HEK293 (cell line): ENCODE measurements at regions not wholly inside any gene's neighbourhood (a gene's known extent, or its start where the extent isn't known, plus 50 kb on each side); places are given as distances from the start of the nearest gene placed in this dataset.

Experiments used
- FEZF1 ChIP-seq: fragments of 450-650 bp; formaldehyde crosslinking; IDR thresholded peaks from 2 replicates; pipeline ENCODE4 v1.5.1; 2016; ENCODE audit warnings: missing biosample characterization, missing genetic modification characterization
- OSR2 ChIP-seq: fragments of 450-650 bp; formaldehyde crosslinking; IDR thresholded peaks from 2 replicates; pipeline ENCODE4 v1.5.1; 2016; ENCODE audit warnings: missing biosample characterization, missing genetic modification characterization
- PRDM1 ChIP-seq: fragments of 450-650 bp; formaldehyde crosslinking; IDR thresholded peaks from 2 replicates; pipeline ENCODE4; 2016; ENCODE audit warnings: missing biosample characterization, missing genetic modification characterization
- REST ChIP-seq: fragments of 450-650 bp; formaldehyde crosslinking; IDR thresholded peaks from 2 replicates; pipeline ENCODE4 v1.5.1; 2016; ENCODE audit warnings: missing biosample characterization, missing genetic modification characterization
- ZBTB1 ChIP-seq: fragments of 450-650 bp; formaldehyde crosslinking; IDR thresholded peaks from 2 replicates; pipeline ENCODE4 v1.5.1; 2016; ENCODE audit warnings: missing biosample characterization, missing genetic modification characterization
- ZNF174 ChIP-seq: fragments of 450-650 bp; formaldehyde crosslinking; IDR thresholded peaks from 2 replicates; pipeline ENCODE4 v1.5.0; 2017; ENCODE audit warnings: missing biosample characterization, mild to moderate bottlenecking, missing genetic modification characterization
- ZNF175 ChIP-seq: fragments of 450-650 bp; formaldehyde crosslinking; IDR thresholded peaks from 2 replicates; pipeline ENCODE4 v1.5.1; 2016; ENCODE audit warnings: missing biosample characterization, missing genetic modification characterization
- ZNF311 ChIP-seq: fragments of 450-650 bp; formaldehyde crosslinking; IDR thresholded peaks from 2 replicates; pipeline ENCODE4 v1.5.1; 2017; ENCODE audit warnings: missing biosample characterization, missing genetic modification characterization, borderline replicate concordance
- ZNF341 ChIP-seq: fragments of 450-650 bp; formaldehyde crosslinking; IDR thresholded peaks from 2 replicates; pipeline ENCODE4; 2016; ENCODE audit warnings: low read depth, missing biosample characterization, missing genetic modification characterization
- ZNF501 ChIP-seq: fragments of 450-650 bp; formaldehyde crosslinking; IDR thresholded peaks from 2 replicates; pipeline ENCODE4 v1.5.1; 2016; ENCODE audit warnings: missing biosample characterization, missing genetic modification characterization
- ZNF530 ChIP-seq: fragments of 450-650 bp; formaldehyde crosslinking; IDR thresholded peaks from 2 replicates; pipeline ENCODE4 v1.5.1; 2016; ENCODE audit warnings: low read depth, missing biosample characterization, missing genetic modification characterization
- ZNF549 ChIP-seq: fragments of 450-650 bp; IDR thresholded peaks from 2 replicates; pipeline ENCODE4 v1.5.1; 2018; ENCODE audit warnings: missing biosample characterization, missing genetic modification characterization, mild to moderate bottlenecking, inconsistent platforms, moderate library complexity
- ZNF561 ChIP-seq: fragments of 450-650 bp; IDR thresholded peaks from 2 replicates; pipeline ENCODE4 v1.5.1; 2018; ENCODE audit warnings: missing biosample characterization, missing genetic modification characterization, borderline replicate concordance
- ZNF571 ChIP-seq: fragments of 450-650 bp; formaldehyde crosslinking; IDR thresholded peaks from 2 replicates; pipeline ENCODE4 v1.5.0; 2017; ENCODE audit warnings: missing biosample characterization, missing genetic modification characterization
- ZNF585B ChIP-seq: fragments of 450-650 bp; formaldehyde crosslinking; IDR thresholded peaks from 2 replicates; pipeline ENCODE4 v1.5.1; 2016; ENCODE audit warnings: missing biosample characterization, missing genetic modification characterization
- ZNF600 ChIP-seq: fragments of 450-650 bp; formaldehyde crosslinking; IDR thresholded peaks from 2 replicates; pipeline ENCODE4 v1.5.1; 2016; ENCODE audit warnings: missing biosample characterization, missing genetic modification characterization
- ZNF660 ChIP-seq: fragments of 450-650 bp; IDR thresholded peaks from 2 replicates; pipeline ENCODE4 v1.5.1; 2018; ENCODE audit warnings: missing biosample characterization, mild to moderate bottlenecking, missing genetic modification characterization
- ZNF791 ChIP-seq: fragments of 450-650 bp; formaldehyde crosslinking; IDR thresholded peaks from 2 replicates; pipeline ENCODE4 v1.5.1; 2016; ENCODE audit warnings: missing biosample characterization, missing genetic modification characterization
- ZSCAN30 ChIP-seq: fragments of 450-650 bp; IDR thresholded peaks from 2 replicates; pipeline ENCODE4 v1.5.1; 2018; ENCODE audit warnings: missing biosample characterization, mild to moderate bottlenecking, missing genetic modification characterization, moderate library complexity
- ZXDB ChIP-seq: fragments of 450-650 bp; formaldehyde crosslinking; IDR thresholded peaks from 2 replicates; pipeline ENCODE4 v1.5.1; 2016; ENCODE audit warnings: missing biosample characterization, missing genetic modification characterization
- TF ChIP-seq, protein P1 (sequence below): fragments of 450-650 bp; IDR thresholded peaks from 2 replicates; pipeline ENCODE4 v1.5.1; 2018; ENCODE audit warnings: missing biosample characterization, missing genetic modification characterization
- TF ChIP-seq, protein P2 (sequence below): fragments of 450-650 bp; formaldehyde crosslinking; IDR thresholded peaks from 2 replicates; pipeline ENCODE4 v1.5.1; 2016; ENCODE audit warnings: missing biosample characterization, missing genetic modification characterization
- TF ChIP-seq, protein P3 (sequence below): fragments of 450-650 bp; formaldehyde crosslinking; IDR thresholded peaks from 2 replicates; pipeline ENCODE4 v1.5.1; 2016; ENCODE audit warnings: missing biosample characterization, missing genetic modification characterization
- TF ChIP-seq, protein P4 (sequence below): fragments of 450-650 bp; formaldehyde crosslinking; IDR thresholded peaks from 2 replicates; pipeline ENCODE4 v1.5.1; 2017; ENCODE audit warnings: missing biosample characterization, missing genetic modification characterization
- TF ChIP-seq, protein P5 (sequence below): fragments of 450-650 bp; formaldehyde crosslinking; IDR thresholded peaks from 2 replicates; pipeline ENCODE4 v1.5.1; 2016; ENCODE audit warnings: missing biosample characterization, missing genetic modification characterization
- TF ChIP-seq, protein P6 (sequence below): fragments of 450-650 bp; formaldehyde crosslinking; IDR thresholded peaks from 2 replicates; pipeline ENCODE4 v1.5.1; 2016; ENCODE audit warnings: missing biosample characterization, missing genetic modification characterization, low read depth

DNA sequence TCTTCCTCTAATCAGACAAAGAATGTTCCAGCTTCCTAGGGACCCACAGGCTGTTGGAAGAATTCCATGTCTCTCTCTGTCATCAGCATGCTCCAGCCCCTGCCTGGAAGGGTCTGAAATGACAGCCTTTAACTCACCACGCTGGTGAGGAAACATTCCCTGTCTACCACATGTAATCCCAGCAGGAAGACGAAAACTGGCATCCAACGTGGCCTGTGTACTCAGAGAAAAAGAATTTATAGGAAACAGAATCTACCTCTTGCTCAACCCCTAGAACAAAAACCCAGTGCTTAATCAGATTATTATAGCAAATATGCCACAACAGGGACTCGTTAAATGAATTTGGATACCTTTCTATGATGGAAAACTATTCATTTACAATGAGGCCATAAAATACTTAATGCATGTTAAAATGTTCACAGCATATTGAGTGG lies 147.3 kb upstream of the FOXF1 start (continued):
- TF ChIP-seq ZNF341 (tag by site-specific recombination) = 0 out of 2 replicates have a peak, but pooled peaks have one; percentile 22
- TF ChIP-seq OSR2 (tag by site-specific recombination) = peak; percentile 81
- peak; percentile 58 for TF ChIP-seq ZNF660
- TF ChIP-seq, protein P1, sequence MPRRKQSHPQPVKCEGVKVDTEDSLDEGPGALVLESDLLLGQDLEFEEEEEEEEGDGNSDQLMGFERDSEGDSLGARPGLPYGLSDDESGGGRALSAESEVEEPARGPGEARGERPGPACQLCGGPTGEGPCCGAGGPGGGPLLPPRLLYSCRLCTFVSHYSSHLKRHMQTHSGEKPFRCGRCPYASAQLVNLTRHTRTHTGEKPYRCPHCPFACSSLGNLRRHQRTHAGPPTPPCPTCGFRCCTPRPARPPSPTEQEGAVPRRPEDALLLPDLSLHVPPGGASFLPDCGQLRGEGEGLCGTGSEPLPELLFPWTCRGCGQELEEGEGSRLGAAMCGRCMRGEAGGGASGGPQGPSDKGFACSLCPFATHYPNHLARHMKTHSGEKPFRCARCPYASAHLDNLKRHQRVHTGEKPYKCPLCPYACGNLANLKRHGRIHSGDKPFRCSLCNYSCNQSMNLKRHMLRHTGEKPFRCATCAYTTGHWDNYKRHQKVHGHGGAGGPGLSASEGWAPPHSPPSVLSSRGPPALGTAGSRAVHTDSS (tag by site-specific recombination) = peak; percentile 22; the same call in 1 of the 2 replicates
- no peak for TF ChIP-seq ZNF549 (tag by site-specific recombination)
- peak; percentile 50; the same call in 1 of the 2 replicates for TF ChIP-seq ZBTB1 (tag by site-specific recombination)
- no peak for TF ChIP-seq ZNF585B
- TF ChIP-seq ZNF600 (tag by site-specific recombination) = peak; percentile 70
- TF ChIP-seq, protein P2, sequence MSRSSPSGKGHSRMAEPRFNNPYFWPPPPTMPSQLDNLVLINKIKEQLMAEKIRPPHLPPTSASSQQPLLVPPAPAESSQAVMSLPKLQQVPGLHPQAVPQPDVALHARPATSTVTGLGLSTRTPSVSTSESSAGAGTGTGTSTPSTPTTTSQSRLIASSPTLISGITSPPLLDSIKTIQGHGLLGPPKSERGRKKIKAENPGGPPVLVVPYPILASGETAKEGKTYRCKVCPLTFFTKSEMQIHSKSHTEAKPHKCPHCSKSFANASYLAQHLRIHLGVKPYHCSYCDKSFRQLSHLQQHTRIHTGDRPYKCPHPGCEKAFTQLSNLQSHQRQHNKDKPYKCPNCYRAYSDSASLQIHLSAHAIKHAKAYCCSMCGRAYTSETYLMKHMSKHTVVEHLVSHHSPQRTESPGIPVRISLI = no peak
- TF ChIP-seq, protein P3, sequence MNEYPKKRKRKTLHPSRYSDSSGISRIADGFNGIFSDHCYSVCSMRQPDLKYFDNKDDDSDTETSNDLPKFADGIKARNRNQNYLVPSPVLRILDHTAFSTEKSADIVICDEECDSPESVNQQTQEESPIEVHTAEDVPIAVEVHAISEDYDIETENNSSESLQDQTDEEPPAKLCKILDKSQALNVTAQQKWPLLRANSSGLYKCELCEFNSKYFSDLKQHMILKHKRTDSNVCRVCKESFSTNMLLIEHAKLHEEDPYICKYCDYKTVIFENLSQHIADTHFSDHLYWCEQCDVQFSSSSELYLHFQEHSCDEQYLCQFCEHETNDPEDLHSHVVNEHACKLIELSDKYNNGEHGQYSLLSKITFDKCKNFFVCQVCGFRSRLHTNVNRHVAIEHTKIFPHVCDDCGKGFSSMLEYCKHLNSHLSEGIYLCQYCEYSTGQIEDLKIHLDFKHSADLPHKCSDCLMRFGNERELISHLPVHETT (tag by site-specific recombination) = no peak
- TF ChIP-seq ZNF175 (tag by site-specific recombination) = no peak
- no peak for TF ChIP-seq ZNF501 (tag by site-specific recombination)
- no peak for TF ChIP-seq ZNF530 (tag by site-specific recombination)
- no peak for TF ChIP-seq ZNF311 (tag by site-specific recombination)
- TF ChIP-seq ZNF791 = no peak
- TF ChIP-seq, protein P4, sequence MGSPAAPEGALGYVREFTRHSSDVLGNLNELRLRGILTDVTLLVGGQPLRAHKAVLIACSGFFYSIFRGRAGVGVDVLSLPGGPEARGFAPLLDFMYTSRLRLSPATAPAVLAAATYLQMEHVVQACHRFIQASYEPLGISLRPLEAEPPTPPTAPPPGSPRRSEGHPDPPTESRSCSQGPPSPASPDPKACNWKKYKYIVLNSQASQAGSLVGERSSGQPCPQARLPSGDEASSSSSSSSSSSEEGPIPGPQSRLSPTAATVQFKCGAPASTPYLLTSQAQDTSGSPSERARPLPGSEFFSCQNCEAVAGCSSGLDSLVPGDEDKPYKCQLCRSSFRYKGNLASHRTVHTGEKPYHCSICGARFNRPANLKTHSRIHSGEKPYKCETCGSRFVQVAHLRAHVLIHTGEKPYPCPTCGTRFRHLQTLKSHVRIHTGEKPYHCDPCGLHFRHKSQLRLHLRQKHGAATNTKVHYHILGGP = no peak
- TF ChIP-seq, protein P5, sequence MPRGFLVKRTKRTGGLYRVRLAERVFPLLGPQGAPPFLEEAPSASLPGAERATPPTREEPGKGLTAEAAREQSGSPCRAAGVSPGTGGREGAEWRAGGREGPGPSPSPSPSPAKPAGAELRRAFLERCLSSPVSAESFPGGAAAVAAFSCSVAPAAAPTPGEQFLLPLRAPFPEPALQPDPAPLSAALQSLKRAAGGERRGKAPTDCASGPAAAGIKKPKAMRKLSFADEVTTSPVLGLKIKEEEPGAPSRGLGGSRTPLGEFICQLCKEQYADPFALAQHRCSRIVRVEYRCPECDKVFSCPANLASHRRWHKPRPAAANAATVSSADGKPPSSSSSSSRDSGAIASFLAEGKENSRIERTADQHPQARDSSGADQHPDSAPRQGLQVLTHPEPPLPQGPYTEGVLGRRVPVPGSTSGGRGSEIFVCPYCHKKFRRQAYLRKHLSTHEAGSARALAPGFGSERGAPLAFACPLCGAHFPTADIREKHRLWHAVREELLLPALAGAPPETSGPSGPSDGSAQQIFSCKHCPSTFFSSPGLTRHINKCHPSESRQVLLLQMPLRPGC (tag by site-specific recombination) = peak; percentile 66
- TF ChIP-seq ZSCAN30 (tag by site-specific recombination) = peak; percentile 53; the same call in 1 of the 2 replicates
- peak; percentile 86 for TF ChIP-seq ZNF561 (tag by site-specific recombination)
- no peak for TF ChIP-seq PRDM1 (tag by site-specific recombination)
- TF ChIP-seq ZNF174 (tag by site-specific recombination) = no peak
- TF ChIP-seq FEZF1 (tag by site-specific recombination) = peak; percentile 96
- TF ChIP-seq, protein P6, sequence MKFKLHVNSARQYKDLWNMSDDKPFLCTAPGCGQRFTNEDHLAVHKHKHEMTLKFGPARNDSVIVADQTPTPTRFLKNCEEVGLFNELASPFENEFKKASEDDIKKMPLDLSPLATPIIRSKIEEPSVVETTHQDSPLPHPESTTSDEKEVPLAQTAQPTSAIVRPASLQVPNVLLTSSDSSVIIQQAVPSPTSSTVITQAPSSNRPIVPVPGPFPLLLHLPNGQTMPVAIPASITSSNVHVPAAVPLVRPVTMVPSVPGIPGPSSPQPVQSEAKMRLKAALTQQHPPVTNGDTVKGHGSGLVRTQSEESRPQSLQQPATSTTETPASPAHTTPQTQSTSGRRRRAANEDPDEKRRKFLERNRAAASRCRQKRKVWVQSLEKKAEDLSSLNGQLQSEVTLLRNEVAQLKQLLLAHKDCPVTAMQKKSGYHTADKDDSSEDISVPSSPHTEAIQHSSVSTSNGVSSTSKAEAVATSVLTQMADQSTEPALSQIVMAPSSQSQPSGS (tag by site-specific recombination) = no peak; the same call in 1 of the 2 replicates
- TF ChIP-seq ZNF571 (tag by site-specific recombination) = no peak
- TF ChIP-seq ZXDB = peak; percentile 75; the same call in 1 of the 2 replicates
- TF ChIP-seq REST (tag by site-specific recombination) = no peak
